Activated CD4-positive, alpha-beta T cell treated with anti-CD3 and anti-CD28 coated beads, Interleukin-2, amount 50 U/mL, for 4 hours (primary cell): ENCODE measurements at regions not wholly inside any gene's neighbourhood (a gene's known extent, or its start where the extent isn't known, plus 50 kb on each side); places are given as distances from the start of the nearest gene placed in this dataset.

Source experiments
- DNase-seq, 2 experiments: peaks; one replicate each; pipeline ENCODE4 v3.0.0-alpha.2; 2020

DNA sequence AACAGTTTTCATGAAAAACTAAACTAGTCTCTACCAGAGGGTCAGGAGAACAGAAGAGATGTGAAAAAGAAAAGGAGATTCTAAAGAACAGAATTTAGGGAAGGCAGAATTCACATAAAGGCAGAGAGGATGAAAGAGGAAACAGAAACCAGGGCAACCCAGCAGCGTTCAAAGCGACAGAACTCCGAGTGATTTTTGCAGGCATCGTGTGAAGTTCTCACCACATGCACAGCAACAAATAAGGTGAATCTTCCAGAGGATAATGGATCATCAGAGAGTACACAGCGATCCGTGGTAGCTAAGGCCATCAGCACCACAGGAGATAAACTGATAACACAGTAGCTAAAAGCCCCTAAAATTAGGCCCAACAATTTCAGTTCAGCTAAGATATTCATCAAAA lies 250.8 kb upstream of the THBS1 start:
- DNase-seq: no peak

DNA sequence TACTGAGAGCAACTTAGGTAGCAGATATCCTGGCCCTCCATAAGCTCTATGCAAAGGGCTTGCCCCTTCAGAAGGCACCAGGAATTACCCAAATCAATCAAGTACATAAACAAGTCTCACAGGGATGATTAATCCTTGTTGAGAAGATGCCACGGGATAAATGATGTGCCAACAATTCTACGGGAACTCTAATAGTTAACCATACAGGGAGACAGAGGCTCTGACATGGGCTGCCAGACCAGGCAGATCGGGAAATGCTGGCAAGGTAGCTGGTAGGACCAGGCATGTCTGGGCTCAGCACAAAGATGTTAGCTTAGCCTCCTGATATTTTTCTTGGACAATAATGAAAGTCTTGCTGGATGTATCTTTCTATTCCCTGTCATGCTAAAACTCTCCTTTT lies 249.3 kb upstream of the THBS1 start:
- no peak for DNase-seq

DNA sequence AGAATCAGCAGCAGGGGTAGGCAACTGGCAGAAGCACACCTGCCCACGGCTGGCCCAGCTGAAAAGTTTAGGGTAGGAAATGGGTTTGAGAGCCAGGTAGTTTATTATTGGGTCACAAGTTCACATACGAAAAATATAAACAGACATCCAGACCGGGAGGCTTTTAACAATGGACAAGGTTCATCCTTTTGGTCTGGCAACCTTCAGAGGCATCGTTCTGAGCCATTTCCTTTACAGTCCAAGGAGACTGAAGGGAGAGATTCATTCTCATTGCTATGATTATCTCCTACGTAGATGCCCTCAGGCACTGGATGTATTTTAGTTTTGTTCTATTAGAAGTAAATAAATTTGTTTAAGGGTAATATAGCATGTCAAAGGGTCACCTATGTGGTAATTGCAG lies 248.0 kb upstream of the THBS1 start:
- no peak for DNase-seq

DNA sequence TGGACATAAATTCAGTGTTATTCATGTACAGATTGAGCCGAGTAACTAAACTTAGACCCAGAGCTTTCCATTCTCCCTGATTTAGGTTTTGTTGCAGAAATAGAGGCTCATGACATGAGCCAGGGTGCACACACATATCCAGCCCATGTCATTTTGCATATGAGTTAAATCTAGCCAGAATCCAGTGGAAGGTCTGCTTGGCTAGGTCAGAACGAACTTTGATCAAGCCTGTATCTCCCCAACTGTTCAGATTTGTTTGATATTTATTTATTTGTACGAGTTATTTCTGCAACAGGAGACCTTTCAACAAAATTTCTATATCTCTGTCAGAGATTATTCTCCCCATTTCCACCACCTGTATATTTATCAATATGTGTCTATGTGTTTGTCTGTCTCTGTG lies 247.5 kb upstream of the THBS1 start:
- DNase-seq: no peak

DNA sequence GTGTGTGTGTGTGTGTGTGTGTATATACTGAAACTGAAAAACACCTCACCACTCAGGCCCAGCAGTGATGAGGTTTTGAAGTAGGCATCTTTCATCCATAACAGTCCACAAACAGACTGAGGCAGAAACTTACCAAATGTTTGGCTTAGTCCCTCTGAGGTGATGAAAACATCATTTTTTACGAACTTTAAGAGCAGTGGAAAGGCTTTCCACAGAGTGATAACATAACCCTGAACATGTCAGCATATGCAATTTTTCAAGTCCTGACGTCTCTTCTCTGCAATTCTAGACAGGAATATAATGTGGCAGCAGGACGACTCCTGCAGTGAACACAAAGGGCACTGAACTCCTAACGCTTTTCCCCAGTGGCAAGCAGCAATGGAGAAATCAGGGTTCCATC lies 247.0 kb upstream of the THBS1 start:
- DNase-seq: no peak

DNA sequence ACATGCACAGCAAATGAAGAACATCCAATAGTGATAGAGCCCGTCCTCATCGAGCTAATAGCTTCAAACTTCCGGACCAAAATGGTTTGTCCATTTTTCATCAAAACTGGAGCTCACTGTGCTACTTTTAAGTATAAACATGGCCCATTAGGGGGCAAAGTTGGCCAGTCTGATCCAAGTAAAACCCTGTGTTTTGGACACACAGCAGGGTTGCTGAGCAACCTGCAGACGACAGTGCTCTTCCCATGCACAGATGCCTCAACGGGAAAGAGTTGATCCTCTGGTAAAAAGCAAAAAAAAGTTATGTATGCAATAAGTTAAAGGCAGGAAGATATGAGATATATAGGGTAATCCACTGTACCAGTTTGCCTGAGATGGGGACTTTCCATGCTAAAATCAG lies 244.0 kb upstream of the THBS1 start:
- no peak for DNase-seq

DNA sequence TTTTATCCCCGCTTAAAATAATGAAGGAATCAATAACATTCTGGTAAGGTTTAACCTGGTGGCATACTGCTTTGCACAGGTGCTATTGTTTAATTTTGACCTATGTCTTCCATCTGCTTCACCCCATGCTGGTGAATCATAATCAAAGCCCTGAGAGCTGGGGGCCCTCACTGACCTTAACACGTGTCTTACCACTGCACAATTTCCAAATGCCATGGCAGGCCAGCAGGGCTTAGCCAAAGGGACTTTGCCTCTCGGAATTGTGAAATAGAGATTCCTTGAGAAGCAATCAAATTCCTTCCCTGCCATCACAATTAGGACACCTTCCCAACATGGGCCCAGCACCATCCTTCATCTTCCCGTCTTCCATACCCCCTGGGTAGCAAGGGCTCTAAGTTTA lies 242.6 kb upstream of the THBS1 start:
- DNase-seq: no peak

DNA sequence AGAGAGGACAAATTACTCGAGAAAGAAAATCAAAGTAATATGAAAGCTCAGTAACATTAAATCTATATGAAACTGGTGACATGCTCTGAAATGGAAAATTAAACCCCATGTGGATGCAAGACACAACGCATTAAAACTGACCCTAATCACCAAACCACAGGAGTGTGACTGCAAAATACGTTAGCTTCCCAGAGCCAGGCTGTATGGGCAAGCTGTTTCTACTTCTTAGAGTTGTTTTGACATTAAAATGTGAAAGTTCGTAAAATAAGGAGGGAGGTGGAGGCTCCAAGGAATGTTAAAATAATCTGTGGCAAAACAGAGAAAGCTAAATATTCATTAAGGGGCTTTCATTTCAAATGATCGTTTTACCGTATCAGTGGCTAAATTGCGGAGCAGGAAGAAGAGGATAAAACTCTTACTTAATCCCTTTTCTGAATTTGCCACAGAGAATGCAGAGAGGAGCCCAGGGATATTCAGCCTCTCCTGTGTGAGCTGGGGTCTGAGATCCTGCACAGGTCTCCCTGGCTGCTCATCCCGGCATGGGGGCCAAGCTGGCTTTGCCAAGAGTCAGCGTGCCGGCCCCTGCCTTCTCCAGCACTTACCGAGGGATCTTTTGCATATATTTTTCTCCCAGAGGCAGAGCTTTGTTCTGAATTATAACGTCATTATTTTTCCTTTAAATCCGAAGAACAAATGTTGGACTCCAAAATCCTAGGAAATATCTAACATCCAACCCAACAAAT lies 239.8 kb upstream of the THBS1 start:
- no peak for DNase-seq

DNA sequence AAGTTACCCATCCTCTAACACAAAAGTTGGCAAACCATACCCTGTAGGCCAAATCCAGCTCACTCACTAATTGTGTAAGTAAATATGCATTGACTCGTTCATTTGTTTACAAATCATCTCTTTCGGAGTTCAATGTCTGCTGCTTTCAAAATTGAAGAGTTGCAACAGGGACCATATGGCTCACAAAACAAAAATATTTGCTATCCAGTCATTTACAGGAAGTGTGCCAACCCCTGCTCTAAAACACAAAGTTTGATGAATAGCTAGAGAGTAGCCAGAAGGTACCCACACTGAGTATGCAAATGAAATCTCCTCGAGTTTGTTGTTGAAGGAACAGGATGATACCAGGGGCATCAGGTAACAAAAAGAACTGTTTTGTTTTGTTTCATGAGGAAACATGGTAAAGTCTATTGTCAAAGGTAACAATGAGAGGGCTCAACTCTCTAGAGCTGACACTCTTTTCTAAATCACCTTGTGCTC lies 236.2 kb upstream of the THBS1 start:
- no peak for DNase-seq

DNA sequence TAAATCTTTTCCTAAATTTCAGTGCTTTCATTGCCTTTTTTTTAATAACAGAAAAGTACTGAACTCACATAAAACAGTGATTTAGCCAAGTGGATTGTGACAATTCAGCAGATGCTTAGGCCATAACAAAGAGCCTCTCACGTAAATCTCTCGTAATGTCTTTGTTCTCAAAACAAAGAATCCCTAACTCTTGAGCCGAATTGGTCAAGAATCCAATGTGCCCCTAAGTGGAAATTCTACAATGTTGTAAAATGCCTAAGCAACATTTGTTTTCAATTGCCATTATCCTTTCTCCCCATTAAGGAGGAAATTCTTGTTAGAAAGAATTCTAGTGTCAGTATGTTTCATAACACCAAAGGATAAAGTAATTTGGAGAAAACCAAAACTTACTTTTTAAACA lies 235.7 kb upstream of the THBS1 start:
- DNase-seq: no peak

DNA sequence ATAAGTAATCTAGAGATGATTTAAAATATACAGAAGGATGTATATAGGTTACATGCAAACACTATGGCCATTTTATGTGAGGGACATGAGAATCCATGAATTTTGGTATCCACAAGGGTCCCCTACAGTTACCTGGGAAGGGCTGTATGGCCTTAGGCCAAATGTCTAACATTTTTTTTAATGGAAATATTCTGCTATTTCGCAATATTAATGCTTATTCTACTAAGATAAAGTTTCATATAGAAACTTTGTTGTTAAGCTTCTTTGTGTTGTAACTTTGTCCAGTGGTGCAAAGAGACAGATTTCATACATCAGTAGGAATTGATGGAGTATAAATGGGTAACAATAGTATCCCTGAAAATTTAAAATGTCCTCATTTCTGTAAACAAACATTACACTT lies 233.4 kb upstream of the THBS1 start:
- DNase-seq: no peak

DNA sequence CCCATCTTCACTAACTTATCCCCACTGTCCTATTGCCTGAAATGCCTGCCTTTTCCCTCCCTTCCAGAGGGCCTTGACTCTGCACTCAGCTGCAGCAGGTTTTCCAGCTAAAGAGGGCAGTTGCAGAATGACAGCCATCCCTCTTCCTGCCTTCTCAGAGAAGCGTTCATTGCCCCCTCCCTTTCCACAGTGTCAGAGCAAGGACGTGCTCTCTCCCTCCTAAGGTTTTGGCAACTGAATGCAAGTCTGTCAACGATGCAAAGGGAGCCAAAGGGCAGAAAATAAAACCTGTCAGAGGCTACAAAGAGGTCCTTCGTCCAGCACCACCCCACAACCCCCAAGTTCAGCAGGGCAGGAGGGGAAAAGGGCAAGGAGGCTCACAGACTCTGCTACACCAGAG lies 230.1 kb upstream of the THBS1 start:
- no peak for DNase-seq

DNA sequence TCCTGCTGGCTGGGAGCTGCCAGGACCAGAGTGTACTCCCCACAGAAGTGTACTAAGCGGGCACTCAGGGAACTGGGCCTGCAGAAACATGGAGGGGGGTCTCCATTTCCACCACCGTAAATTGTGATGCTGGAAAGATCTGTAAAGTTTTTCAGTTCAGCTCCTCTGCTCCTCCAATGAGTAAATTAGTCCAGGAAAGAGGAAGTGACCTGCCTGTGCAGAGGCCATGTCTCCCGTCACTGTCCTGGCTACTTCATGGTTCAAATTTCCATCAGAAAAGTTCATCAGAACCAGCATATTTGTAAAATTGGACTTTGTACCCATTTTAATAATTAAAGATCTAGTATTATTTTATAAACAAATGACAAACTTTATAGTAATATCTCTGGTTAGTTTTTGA lies 226.7 kb upstream of the THBS1 start:
- DNase-seq: no peak

DNA sequence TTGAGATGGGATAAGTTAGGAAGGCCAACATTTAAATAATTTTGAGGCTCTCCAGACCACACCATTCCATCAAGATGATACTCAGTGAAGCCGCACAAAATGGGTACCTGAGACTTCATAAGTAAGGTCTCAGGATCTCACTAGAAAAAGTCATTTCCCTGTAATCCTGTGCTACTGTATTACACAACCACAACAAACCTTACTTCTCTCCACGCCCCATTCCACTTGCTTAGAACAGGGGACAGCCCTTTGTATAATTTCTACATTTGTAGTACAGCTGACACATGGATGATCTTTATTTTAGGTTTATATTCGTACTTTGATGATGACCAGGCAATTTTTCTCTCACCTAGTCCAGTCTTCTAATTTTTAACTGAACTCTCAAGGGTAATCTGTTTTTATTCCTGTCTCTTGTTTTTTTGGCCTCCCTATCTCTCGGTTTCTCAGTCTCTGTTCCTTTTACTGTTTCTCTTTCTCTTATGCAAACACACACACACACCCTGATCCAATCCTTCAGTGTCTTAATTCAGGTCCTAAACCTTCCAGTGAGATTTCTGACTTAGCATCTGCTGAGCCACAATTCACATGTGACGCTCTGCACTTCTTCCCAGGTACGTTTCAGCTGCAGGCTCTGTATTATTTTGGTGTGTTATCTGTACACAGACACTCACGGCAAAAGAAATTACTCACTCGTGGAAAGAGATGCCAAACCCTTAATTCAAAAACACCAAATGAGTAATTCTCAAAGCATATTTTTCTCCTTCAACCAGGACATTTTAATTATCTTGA lies 223.2 kb upstream of the THBS1 start:
- no peak for DNase-seq

DNA sequence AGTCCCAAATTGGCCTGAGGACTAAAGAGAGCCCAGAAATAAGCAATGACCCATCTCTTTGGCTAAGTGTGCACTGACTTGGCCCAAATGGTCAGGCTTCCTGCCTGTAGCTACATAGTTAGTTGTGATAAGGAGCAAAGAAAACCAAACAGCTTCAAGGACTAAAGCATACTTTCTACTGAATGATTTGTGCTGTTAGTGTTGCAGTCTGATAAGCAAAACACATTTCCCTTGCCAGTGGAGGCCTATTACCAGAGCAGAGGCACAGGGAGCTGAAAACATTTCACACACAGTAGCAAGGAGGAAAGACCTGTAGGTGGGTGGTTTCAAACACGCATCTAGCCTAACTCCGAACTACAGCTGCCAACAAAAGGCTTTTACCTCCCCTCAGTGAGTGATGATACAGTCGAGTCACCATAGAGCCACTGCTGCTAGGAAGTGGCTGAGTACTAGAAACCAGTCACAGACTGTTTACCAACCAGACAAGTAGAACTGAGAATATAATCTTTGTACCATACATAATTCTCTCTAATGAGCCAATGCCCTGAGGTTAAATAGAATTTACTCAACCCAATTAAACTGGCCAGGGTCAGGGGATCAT lies 222.3 kb upstream of the THBS1 start:
- DNase-seq: no peak

DNA sequence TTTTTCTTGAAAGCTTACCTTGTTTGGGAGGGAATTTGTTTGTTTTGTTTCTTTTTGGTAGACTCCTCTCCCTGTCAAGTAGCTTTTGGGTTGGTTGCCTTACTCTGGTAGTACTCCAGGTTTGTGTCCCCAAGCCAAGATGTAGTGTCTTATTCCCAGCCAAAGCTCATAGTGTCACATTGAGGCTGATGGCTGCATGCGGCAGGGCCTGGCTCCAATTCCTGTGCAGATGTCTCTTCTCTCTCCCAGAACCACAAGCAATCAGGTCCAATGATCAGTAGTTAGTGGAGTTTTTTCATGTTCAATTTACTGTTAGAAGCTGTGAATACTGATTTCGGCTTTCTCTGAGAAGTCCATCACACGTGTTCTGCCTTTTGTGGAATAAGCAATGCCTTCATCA lies 221.1 kb upstream of the THBS1 start:
- no peak for DNase-seq

DNA sequence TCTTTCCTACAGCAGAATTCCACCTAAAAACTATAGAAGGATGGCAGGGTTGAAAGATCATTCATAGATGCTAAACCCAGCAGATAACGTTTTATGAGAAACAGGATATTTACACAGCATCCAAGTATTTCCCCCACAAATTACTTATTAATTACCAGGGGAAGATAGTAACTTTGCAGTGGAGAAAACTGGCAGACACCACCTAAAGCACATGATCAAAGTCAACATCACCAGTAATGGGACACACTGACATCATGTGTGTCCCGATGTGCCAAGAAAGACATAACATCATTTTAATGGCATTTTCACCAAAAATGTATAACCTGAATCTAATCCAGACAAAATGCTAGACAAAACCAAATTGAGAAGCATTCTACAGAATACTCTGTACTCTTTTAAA lies 220.4 kb upstream of the THBS1 start:
- no peak for DNase-seq

DNA sequence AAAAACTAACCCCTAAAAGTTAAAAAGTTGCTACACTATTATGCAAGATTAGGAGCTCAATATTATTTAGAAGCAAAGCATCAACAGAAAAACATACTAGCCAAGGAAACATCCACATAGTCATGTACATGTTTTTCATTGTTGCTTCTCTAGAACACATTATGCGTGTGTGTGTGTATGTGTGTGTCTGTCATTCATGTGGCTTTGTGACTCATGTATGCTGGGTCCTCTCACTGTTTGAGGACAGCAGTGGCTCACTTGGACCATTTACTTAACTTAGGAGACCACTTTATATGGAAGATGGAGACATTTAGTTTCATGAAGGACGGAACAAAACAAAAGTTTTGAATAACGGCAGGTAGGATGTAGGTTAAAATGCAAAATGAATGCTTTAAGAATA lies 219.4 kb upstream of the THBS1 start:
- no peak for DNase-seq

DNA sequence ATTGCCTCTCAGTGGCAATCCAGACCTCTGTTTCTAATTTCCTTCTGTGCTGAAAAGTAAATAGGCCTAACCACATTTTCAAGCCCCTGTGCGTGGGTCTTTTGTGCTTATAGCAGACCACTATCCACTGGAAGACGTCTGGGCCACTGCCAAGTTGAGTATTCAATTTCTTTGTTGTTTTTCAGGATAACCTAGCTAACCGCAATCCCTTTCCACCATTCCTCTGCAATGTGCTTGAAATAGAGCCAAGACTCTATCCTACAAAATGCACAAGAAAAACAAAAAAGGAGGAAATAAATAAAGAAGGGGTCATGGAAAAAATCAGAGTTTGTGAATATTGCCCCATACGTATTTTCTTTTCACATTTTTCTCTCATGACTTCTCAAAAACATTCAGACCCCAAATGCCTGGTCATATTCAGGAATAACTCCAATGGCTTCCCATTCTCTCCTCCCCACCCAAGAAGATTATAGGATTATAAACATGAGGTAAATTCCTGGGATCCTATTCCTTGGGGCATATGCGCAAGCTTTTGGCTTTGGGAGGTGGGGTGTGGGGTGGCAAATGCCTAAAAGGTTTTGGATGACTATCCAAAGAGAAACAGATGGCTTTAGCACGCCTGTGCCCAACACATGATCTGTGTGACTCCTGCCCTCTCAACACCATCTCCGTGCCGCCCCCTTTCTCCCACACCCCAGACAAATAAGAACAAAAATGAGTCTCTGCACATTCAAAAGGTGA lies 217.9 kb upstream of the THBS1 start:
- no peak for DNase-seq

DNA sequence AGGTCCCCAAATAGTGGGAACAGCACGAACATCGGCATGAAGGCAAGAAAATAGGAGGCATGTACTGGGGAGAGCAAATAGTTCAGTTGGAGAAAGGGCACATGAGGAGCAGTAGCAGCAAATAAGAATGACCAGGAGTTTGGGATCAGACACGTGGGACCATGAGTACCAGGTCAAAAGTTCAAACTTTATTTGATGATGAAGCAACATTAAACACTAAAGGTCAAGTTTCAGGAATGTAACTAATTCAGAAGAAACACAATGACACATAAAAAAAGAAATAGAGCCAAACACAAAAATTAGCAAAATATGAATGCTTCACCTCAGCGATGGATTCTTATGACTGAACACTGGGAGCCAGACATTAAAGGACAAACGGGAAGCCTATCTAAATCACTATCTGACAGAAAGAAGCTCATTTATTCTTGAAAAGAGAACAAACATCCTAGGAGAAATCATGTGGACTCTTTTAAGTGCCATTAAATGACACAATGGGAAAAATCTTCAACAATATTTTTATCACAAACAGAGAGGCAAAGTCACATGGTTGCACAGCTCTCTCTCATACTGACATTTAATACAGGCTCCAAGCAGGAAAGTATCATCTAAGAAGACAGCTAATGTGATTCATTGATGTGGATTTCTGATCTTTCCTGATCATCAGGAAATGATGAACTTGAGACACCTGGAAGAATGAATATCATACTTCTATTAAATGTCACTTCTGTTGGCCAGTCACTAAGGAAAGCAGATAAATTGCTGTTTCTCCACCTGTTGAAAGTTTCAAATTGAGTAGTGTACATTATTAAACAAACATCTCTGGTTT lies 216.9 kb upstream of the THBS1 start:
- DNase-seq: no peak

DNA sequence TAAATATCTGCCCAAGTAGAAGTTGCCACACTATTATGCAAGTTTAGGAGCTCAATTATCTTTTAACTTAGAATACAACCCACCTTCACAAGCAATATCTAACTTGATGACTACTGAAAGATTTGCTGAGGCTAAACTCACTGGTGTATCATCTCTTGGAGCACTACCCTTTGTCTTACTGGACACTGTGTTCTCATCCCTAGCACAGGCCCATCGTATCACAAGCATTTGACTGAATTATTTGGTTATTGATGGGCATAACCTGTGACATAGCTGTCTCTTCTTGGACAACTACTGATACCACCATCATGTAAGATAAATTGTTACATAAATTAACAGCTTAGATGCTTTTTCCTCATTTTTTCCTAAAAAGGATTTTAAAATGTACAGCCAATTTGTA lies 216.2 kb upstream of the THBS1 start:
- DNase-seq: no peak

DNA sequence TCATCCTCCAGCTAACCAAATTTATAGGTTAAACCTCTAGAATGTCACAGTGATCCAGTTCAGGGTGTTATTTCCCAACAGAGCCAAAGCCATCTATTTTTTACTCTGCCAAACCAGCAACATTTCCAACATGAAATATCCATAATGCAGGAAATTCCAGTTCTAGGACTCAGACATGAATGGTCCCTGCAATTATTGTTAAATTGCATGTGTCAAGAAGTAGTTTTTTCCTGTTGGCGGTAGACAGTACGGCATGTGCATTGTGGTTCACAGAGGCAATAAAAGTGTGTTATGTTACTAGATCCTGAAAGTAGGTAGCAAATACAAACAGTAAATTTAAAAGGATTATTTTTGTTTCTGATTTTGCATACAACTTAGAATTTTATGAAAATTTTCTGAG lies 215.7 kb upstream of the THBS1 start:
- DNase-seq: no peak

DNA sequence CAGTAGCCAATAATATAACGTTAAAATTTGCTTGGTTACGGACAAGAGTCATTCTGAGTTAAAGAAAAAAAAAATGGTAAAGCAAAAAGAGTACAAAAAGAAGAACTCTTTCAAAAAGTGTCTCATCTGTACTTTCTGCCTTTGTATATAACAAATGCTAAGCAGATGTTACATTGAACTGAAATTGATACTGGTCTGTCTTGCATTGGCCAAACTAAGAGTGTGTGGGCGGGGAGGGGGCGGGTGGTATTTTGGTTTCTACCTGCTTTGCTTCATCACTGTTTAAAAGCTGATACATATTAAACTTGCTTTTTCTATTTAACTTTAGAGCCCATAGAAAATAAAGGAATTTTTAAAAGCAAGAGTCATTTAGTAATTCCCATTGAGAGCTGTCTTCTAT lies 215.0 kb upstream of the THBS1 start:
- DNase-seq: no peak
